HepG2 (cell line): ENCODE measurements at regions not wholly inside any gene's neighbourhood (a gene's known extent, or its start where the extent isn't known, plus 50 kb on each side); places are given as distances from the start of the nearest gene placed in this dataset.

Source experiments
- ATAC-seq: fragments of 200-7000 bp; cut with Tn5 transposase; 3 replicates; pipeline ENCODE4 v1.9.1; 2020; ENCODE audit warnings: mild to moderate bottlenecking, moderate library complexity
- BruUV-seq: library from RNA; stranded (reverse); fragments of 400-500 nt; replicated peaks from 2 replicates; lab custom pipeline; 2021; lab: Mats Ljungman, UMichigan
- CTCF ChIA-PET: fragments of 300-600 bp; formaldehyde crosslinking; extraction: SDS; loops from one replicate; lab custom pipeline; 2021; ENCODE audit warnings: low total read pairs, inconsistent platforms, low intra/inter-chr PET ratio; lab: Yijun Ruan, JAX
- POLR2A ChIA-PET: fragments of 350-600 bp; sonication (Branson Sonifier 250); formaldehyde crosslinking; loops from one replicate; lab custom pipeline; 2020; ENCODE audit warnings: antibody characterized with exemption, inconsistent platforms; lab: Yijun Ruan, JAX
- DNase-seq: peaks from one replicate; pipeline ENCODE4 v3.0.0-alpha.2; 2015; ENCODE audit warnings: low spot score
- FAIRE-seq: peaks from 3 replicates; lab custom pipeline; 2011; peaks lifted over from hg19 to GRCh38; lab: Jason Lieb, UNC
- H2AFZ ChIP-seq: one replicate; pipeline ENCODE4 v1.6.1; 2011; ENCODE audit warnings: low read length, inconsistent platforms
- H3K27ac ChIP-seq: fragments of 300-600 bp; 3 replicates; pipeline ENCODE4 v1.8.0; 2011; ENCODE audit warnings: mixed run types, mild to moderate bottlenecking, mixed read lengths, low read length, inconsistent platforms; ENCODE audit not compliant: insufficient read depth; ENCODE audit errors: extremely low read length
- H3K27me3 ChIP-seq, 2 experiments: fragments of 200-600 bp in 1 of 2; 2 replicates in 1 of 2; 3 replicates in 1 of 2; pipeline versions ENCODE4 v1.6.0 to v1.8.0; 2011; ENCODE audit warnings: low read length in 2 of 2, mild to moderate bottlenecking in 2 of 2, moderate library complexity in 2 of 2, inconsistent platforms in 1 of 2; ENCODE audit not compliant: insufficient read depth in 2 of 2, control insufficient read depth in 1 of 2
- H3K36me3 ChIP-seq, 2 experiments: fragments of 200-600 bp in 1 of 2; replicated peaks in 1 of 2; 2 replicates in 1 of 2; 3 replicates in 1 of 2; pipeline versions ENCODE4 v1.5.1 to v1.8.0; 2011; ENCODE audit warnings: low read length in 2 of 2, inconsistent platforms in 1 of 2; ENCODE audit not compliant: insufficient read depth in 2 of 2, control insufficient read depth in 1 of 2
- H3K4me1 ChIP-seq: 2 replicates; pipeline ENCODE4 v1.5.1; 2012; ENCODE audit warnings: low read length, inconsistent platforms; ENCODE audit not compliant: insufficient read depth
- H3K4me2 ChIP-seq: 2 replicates; pipeline ENCODE4 v1.6.0; 2011; ENCODE audit warnings: low read depth, low read length, inconsistent platforms
- H3K4me3 ChIP-seq, 3 experiments: fragments of 200-600 bp in 1 of 3; sonication (generic), shearing (Covaris generic) in 1 of 3; replicated peaks in 1 of 3; 2 replicates each; pipeline ENCODE4 v1.5.1; 2011 to 2016; ENCODE audit warnings: low read length in 3 of 3, inconsistent platforms in 2 of 3, low read depth in 2 of 3, mild to moderate bottlenecking in 2 of 3, control low read depth in 1 of 3, mixed read lengths in 1 of 3; ENCODE audit not compliant: insufficient read depth in 1 of 3
- H3K79me2 ChIP-seq: one replicate; pipeline ENCODE4 v1.6.1; 2011; ENCODE audit warnings: low read length, inconsistent platforms; ENCODE audit not compliant: insufficient read depth
- H3K9ac ChIP-seq: 2 replicates; pipeline ENCODE4 v1.6.0; 2011; ENCODE audit warnings: mild to moderate bottlenecking, low read depth, low read length, inconsistent platforms; ENCODE audit not compliant: insufficient read depth
- H3K9me3 ChIP-seq: 2 replicates; pipeline ENCODE4 v1.5.1; 2012; ENCODE audit warnings: mild to moderate bottlenecking, low read length
- H4K20me1 ChIP-seq: 2 replicates; pipeline ENCODE4 v1.6.0; 2011; ENCODE audit warnings: inconsistent platforms, mild to moderate bottlenecking, low read length, moderate library complexity; ENCODE audit not compliant: insufficient read depth
- KLF15 ChIP-seq: sonication (generic); formaldehyde crosslinking; IDR thresholded peaks from 2 replicates; pipeline ENCODE4 v1.8.1; 2023; ENCODE audit warnings: borderline replicate concordance, mild to moderate bottlenecking, inconsistent platforms, missing genetic modification reagents, mixed read lengths
- PHF8 ChIP-seq: sonication (generic); formaldehyde crosslinking; IDR thresholded peaks from 2 replicates; pipeline ENCODE4 v1.5.0; 2020; ENCODE audit warnings: missing genetic modification reagents
- TP53 ChIP-seq: sonication (generic); formaldehyde crosslinking; conservative IDR thresholded peaks from 2 replicates; pipeline ENCODE4 v1.4.0; 2020; ENCODE audit warnings: missing genetic modification reagents
- ZSCAN29 ChIP-seq: sonication (generic); formaldehyde crosslinking; conservative IDR thresholded peaks from 2 replicates; pipeline ENCODE4 v1.4.0; 2020; ENCODE audit warnings: mild to moderate bottlenecking, missing genetic modification reagents
- WGBS: methylation state at CpG from one replicate; pipeline ENCODE4 v1.1.6; 2017; ENCODE audit warnings: low lambda C conversion rate; 5-methylcytosine and 5-hydroxymethylcytosine counted together
- in situ Hi-C: cut with HindIII; loops from 2 replicates; pipeline ENCODE4 v1.10.0; 2017; ENCODE audit warnings: low pct_unique_long_range_greater_than_20kb; ENCODE audit not compliant: extremely low pct_ligation_motif_present
- intact Hi-C: fragments of 100-400 bp; cut with micrococcal nuclease; formaldehyde crosslinking; loops from one replicate; pipeline ENCODE4 v1.10.0; 2022; ENCODE audit not compliant: unreplicated experiment

GRCh38 chr5:27242258-27242626 lies 203.9 kb upstream of the CDH9 start:
- no peaks in the 10 kb centered on the region; a peak in 1 of 5 replicates for H3K27me3 ChIP-seq
- FAIRE-seq = no peak
- ATAC-seq = no peak
- no peaks in the 10 kb centered on the region for H3K36me3 ChIP-seq
- no peak overlapping the region for H3K4me3 ChIP-seq
- H4K20me1 ChIP-seq = no peaks in the 10 kb centered on the region
- H3K27ac ChIP-seq = no peak overlapping the region
- H3K4me2 ChIP-seq = no peak overlapping the region
- in situ Hi-C loops = no loop called here
- H3K9me3 ChIP-seq = no peaks in the 10 kb centered on the region
- H3K79me2 ChIP-seq = no peaks in the 10 kb centered on the region
- intact Hi-C loops = no loop called here
- CTCF ChIA-PET = no interaction called here
- no peak overlapping the region for H3K9ac ChIP-seq
- WGBS = 18% methylated on average over 2 of the region's 2 CpGs
- TF ChIP-seq TP53 (CRISPR knock-in tag) = no peak
- no peak for TF ChIP-seq PHF8 (CRISPR knock-in tag)
- TF ChIP-seq, all 625 proteins: peak for 0
- no peak for DNase-seq
- H3K4me1 ChIP-seq = no peaks in the 10 kb centered on the region
- BruUV-seq = no TSS peak
- no peak overlapping the region for H2AFZ ChIP-seq
- POLR2A ChIA-PET = no interaction called here

- Histone ChIP-seq H2AFZ (no peak overlapping the region), H3K27me3 (no peaks in the 10 kb centered on the region; a peak in 1 of 5 replicates), H3K9me3 (no peaks in the 10 kb centered on the region), H3K27ac (no peak overlapping the region), H3K79me2 (no peaks in the 10 kb centered on the region), H3K4me3 (no peak overlapping the region), H4K20me1 (no peaks in the 10 kb centered on the region), H3K36me3 (no peaks in the 10 kb centered on the region), H3K9ac (no peak overlapping the region), H3K4me2 (no peak overlapping the region), H3K4me1 (no peaks in the 10 kb centered on the region)
- ChIA-PET POLR2A (no interaction called here), CTCF (no interaction called here)
- in situ Hi-C loops (no loop called here), intact Hi-C loops (no loop called here)
- no TSS peak for BruUV-seq
- FAIRE-seq = no peak
- WGBS = 20% methylated on average over 5 of the region's 5 CpGs
- no peak for DNase-seq
- TF ChIP-seq KLF15 (CRISPR knock-in tag) (no peak), ZSCAN29 (CRISPR knock-in tag) (no peak)
- no peak for ATAC-seq
Measured at GRCh38 chr5:27241564-27242257, 203.3 kb upstream of the CDH9 start.
